H1 (cell line): ENCODE measurements at regions not wholly inside any gene's neighbourhood (a gene's known extent, or its start where the extent isn't known, plus 50 kb on each side); places are given as distances from the start of the nearest gene placed in this dataset.

Experiments
- CTCF ChIA-PET: fragments of 300-600 bp; sonication (Branson Sonifier 250); formaldehyde crosslinking; loops from one replicate; lab custom pipeline; 2021; ENCODE audit not compliant: partially characterized antibody; lab: Charles Lee
- POLR2A ChIA-PET: fragments of 300-600 bp; sonication (Branson Sonifier 250); formaldehyde crosslinking; loops from one replicate; lab custom pipeline; 2021; ENCODE audit warnings: inconsistent platforms; ENCODE audit not compliant: partially characterized antibody; lab: Charles Lee
- DNase-seq, 2 experiments: peaks; one replicate each; pipeline versions ENCODE4 v3.0.0 to v3.0.0-alpha.2; 2010 to 2022; ENCODE audit warnings: low spot score in 2 of 2, low read depth in 1 of 2, mixed read lengths in 1 of 2
- FAIRE-seq: peaks from 2 replicates; lab custom pipeline; 2011; peaks lifted over from hg19 to GRCh38; lab: Jason Lieb, UNC
- H2AFZ ChIP-seq: 2 replicates; pipeline ENCODE4 v1.8.1; 2012; ENCODE audit warnings: low read length, inconsistent platforms
- H2AK5ac ChIP-seq: 2 replicates; pipeline ENCODE4 v1.6.1; 2013; ENCODE audit warnings: low read depth, low read length
- H2BK120ac ChIP-seq: replicated peaks from 2 replicates; pipeline ENCODE3; 2013; ENCODE audit warnings: low read depth, low read length, inconsistent platforms
- H2BK12ac ChIP-seq: 2 replicates; pipeline ENCODE4 v1.6.1; 2013; ENCODE audit warnings: low read depth, low read length
- H2BK15ac ChIP-seq: 2 replicates; pipeline ENCODE4 v1.6.1; 2013; ENCODE audit warnings: low read length
- H2BK20ac ChIP-seq: 2 replicates; pipeline ENCODE4 v1.6.1; 2013; ENCODE audit warnings: low read length
- H2BK5ac ChIP-seq: 2 replicates; pipeline ENCODE4 v1.6.1; 2013; ENCODE audit warnings: low read depth, low read length
- H3K14ac ChIP-seq: 2 replicates; pipeline ENCODE4 v1.6.1; 2013; ENCODE audit warnings: inconsistent platforms; ENCODE audit not compliant: insufficient read length
- H3K18ac ChIP-seq: 2 replicates; pipeline ENCODE4 v1.6.1; 2013; ENCODE audit warnings: low read length; ENCODE audit errors: extremely low read depth
- H3K23ac ChIP-seq: 2 replicates; pipeline ENCODE4 v1.6.1; 2013; ENCODE audit warnings: inconsistent platforms; ENCODE audit not compliant: insufficient read length
- H3K23me2 ChIP-seq: 2 replicates; pipeline ENCODE4 v1.6.1; 2013; ENCODE audit warnings: low read depth, low read length
- H3K27ac ChIP-seq: 2 replicates; pipeline ENCODE4 v1.6.1; 2011; ENCODE audit warnings: low read depth, low read length, inconsistent platforms
- H3K27me3 ChIP-seq, 4 experiments: replicated peaks in 1 of 4; 1 replicate in 1 of 4; 2 replicates in 3 of 4; pipeline versions ENCODE4 v1.6.1 to v1.8.1; 2011 to 2013; ENCODE audit warnings: low read length in 3 of 4, mild to moderate bottlenecking in 3 of 4, inconsistent platforms in 2 of 4, mixed read lengths in 2 of 4, moderate library complexity in 1 of 4; ENCODE audit not compliant: control insufficient read depth in 3 of 4, insufficient read depth in 3 of 4; ENCODE audit errors: extremely low read depth in 1 of 4
- H3K36me3 ChIP-seq, 4 experiments: 2 replicates each; pipeline versions ENCODE4 v1.6.1 to v1.8.1; 2011 to 2013; ENCODE audit warnings: mild to moderate bottlenecking in 4 of 4, low read length in 3 of 4, moderate library complexity in 2 of 4, control low read depth in 1 of 4, inconsistent platforms in 1 of 4; ENCODE audit not compliant: insufficient read depth in 4 of 4, control insufficient read depth in 2 of 4
- H3K4ac ChIP-seq: replicated peaks from 2 replicates; pipeline ENCODE3; 2013; ENCODE audit warnings: low read length, low read depth, mixed read lengths, inconsistent platforms; ENCODE audit not compliant: insufficient read length
- H3K4me1 ChIP-seq, 4 experiments: replicated peaks in 1 of 4; 1 replicate in 1 of 4; 2 replicates in 3 of 4; pipeline versions ENCODE4 v1.6.1 to v1.8.1; 2011 to 2013; ENCODE audit warnings: low read length in 3 of 4, inconsistent platforms in 2 of 4, mixed read lengths in 1 of 4; ENCODE audit not compliant: insufficient read depth in 4 of 4, control insufficient read depth in 3 of 4
- H3K4me2 ChIP-seq, 2 experiments: 2 replicates each; pipeline versions ENCODE4 v1.6.1 to v1.8.1; 2011 to 2013; ENCODE audit warnings: low read depth in 2 of 2, low read length in 2 of 2, control low read depth in 1 of 2, inconsistent platforms in 1 of 2, mild to moderate bottlenecking in 1 of 2; ENCODE audit not compliant: insufficient read depth in 1 of 2
- H3K4me3 ChIP-seq, 4 experiments: fragments of 200-600, 300-600 bp in 1 of 4; sonication (generic), shearing (Covaris generic), sonication (Bioruptor Twin) in 1 of 4; 2 replicates each; pipeline versions ENCODE4 v1.5.1 to v1.8.1; 2011 to 2016; ENCODE audit warnings: low read length in 4 of 4, low read depth in 3 of 4, control low read depth in 2 of 4, inconsistent platforms in 2 of 4, mild to moderate bottlenecking in 2 of 4, mixed read lengths in 1 of 4, moderate library complexity in 1 of 4; ENCODE audit not compliant: insufficient read depth in 2 of 4; ENCODE audit errors: extremely low read depth in 1 of 4
- H3K56ac ChIP-seq: replicated peaks from 2 replicates; pipeline ENCODE3; 2013; ENCODE audit warnings: low read depth, mild to moderate bottlenecking, mixed read lengths, low read length, inconsistent platforms; ENCODE audit not compliant: insufficient read length
- H3K79me1 ChIP-seq: 2 replicates; pipeline ENCODE4 v1.6.1; 2013; ENCODE audit warnings: low read depth, low read length, control low read depth
- H3K79me2 ChIP-seq, 2 experiments: 2 replicates each; pipeline versions ENCODE4 v1.6.1 to v1.8.1; 2012 to 2013; ENCODE audit warnings: low read length in 2 of 2, mild to moderate bottlenecking in 2 of 2, inconsistent platforms in 1 of 2; ENCODE audit not compliant: insufficient read depth in 2 of 2, control insufficient read depth in 1 of 2
- H3K9ac ChIP-seq, 4 experiments: replicated peaks in 1 of 4; 1 replicate in 1 of 4; 2 replicates in 3 of 4; pipeline versions ENCODE4 v1.6.1 to v1.8.1; 2011 to 2013; ENCODE audit warnings: low read depth in 3 of 4, low read length in 3 of 4, control low read depth in 2 of 4, mild to moderate bottlenecking in 2 of 4, moderate library complexity in 2 of 4, inconsistent platforms in 1 of 4; ENCODE audit errors: extremely low read depth in 1 of 4
- H3K9me3 ChIP-seq, 2 experiments: 2 replicates each; pipeline versions ENCODE4 v1.6.1 to v1.8.1; 2012 to 2013; ENCODE audit warnings: mild to moderate bottlenecking in 2 of 2, moderate library complexity in 2 of 2, control low read depth in 1 of 2, inconsistent platforms in 1 of 2, low read depth in 1 of 2, low read length in 1 of 2, mixed read lengths in 1 of 2; ENCODE audit not compliant: insufficient read depth in 2 of 2
- H4K20me1 ChIP-seq, 2 experiments: replicated peaks in 1 of 2; 2 replicates each; pipeline versions ENCODE3 to v1.8.1; 2011 to 2013; ENCODE audit warnings: inconsistent platforms in 2 of 2, low read length in 2 of 2, mild to moderate bottlenecking in 1 of 2; ENCODE audit not compliant: insufficient read depth in 2 of 2, control insufficient read depth in 1 of 2
- H4K5ac ChIP-seq: 2 replicates; pipeline ENCODE4 v1.6.1; 2013; ENCODE audit warnings: low read length, low read depth, mixed read lengths, inconsistent platforms; ENCODE audit not compliant: insufficient read length
- H4K8ac ChIP-seq: 2 replicates; pipeline ENCODE4 v1.8.0; 2013; ENCODE audit warnings: mild to moderate bottlenecking, moderate library complexity, low read length, inconsistent platforms; ENCODE audit not compliant: insufficient read depth; ENCODE audit errors: extremely low read depth
- H4K91ac ChIP-seq: replicated peaks from 2 replicates; pipeline ENCODE3; 2013; ENCODE audit warnings: low read length, mixed read lengths, inconsistent platforms; ENCODE audit not compliant: insufficient read length
- CBX5 ChIP-seq: fragments of 300-800, 300-1000 bp; sonication (generic); IDR thresholded peaks from 2 replicates; pipeline ENCODE4 v1.7.1; 2016; ENCODE audit warnings: antibody characterized with exemption, low read length, low read depth
- RXRA ChIP-seq: IDR thresholded peaks from 2 replicates; pipeline ENCODE4 v1.6.1; 2011; ENCODE audit warnings: low read depth, mild to moderate bottlenecking, low read length, moderate library complexity; ENCODE audit not compliant: insufficient read depth
- TEAD4 ChIP-seq: IDR thresholded peaks from 2 replicates; pipeline ENCODE4 v1.6.1; 2012; ENCODE audit warnings: low read depth, low read length, inconsistent platforms, mixed read lengths
- WGBS, 2 experiments: shearing (Covaris generic) in 1 of 2; methylation state at CpG; one replicate each; pipeline versions ENCODE4 v1.1.6 to v1.1.7; 2013 to 2015; ENCODE audit warnings: low lambda C conversion rate in 2 of 2, mixed read lengths in 2 of 2, inconsistent platforms in 1 of 2, low coverage in 1 of 2, missing lambda C conversion rate in 1 of 2; ENCODE audit not compliant: insufficient replicate concordance in 2 of 2, insufficient coverage in 1 of 2, insufficient read length in 1 of 2; ENCODE audit errors: extremely low coverage in 1 of 2, missing lambda C conversion rate in 1 of 2; 5-methylcytosine and 5-hydroxymethylcytosine counted together

GRCh38 chr10:2099321-2099720 lies 362.0 kb upstream of the ADARB2 start:
- no peaks in the 10 kb centered on the region for H3K36me3 ChIP-seq
- H3K4me2 ChIP-seq: no peak overlapping the region
- FAIRE-seq: no peak
- no peak overlapping the region for H2BK12ac ChIP-seq
- no peak overlapping the region for H4K8ac ChIP-seq
- H3K79me2 ChIP-seq: no peaks in the 10 kb centered on the region
- H2BK20ac ChIP-seq: no peak overlapping the region
- H3K56ac ChIP-seq: no peak overlapping the region
- H2BK5ac ChIP-seq: no peak overlapping the region
- DNase-seq: no peak
- H3K9me3 ChIP-seq: no peaks in the 10 kb centered on the region; a peak in 1 of 4 replicates
- TF ChIP-seq TEAD4: peak; percentile 15; the same call in 1 of the 2 replicates
- no peak for TF ChIP-seq CBX5
- TF ChIP-seq RXRA: no peak
- no peak overlapping the region for H3K14ac ChIP-seq
- no peak overlapping the region for H4K5ac ChIP-seq
- no peaks in the 10 kb centered on the region; the same call in 1 of the 2 replicates for H3K23me2 ChIP-seq
- H3K4ac ChIP-seq: no peak overlapping the region
- 93% methylated on average over 16 of the region's 16 CpGs; no CpG with 5 or more reads in 1 of the 2 experiments for WGBS, 2 experiments
- H3K27ac ChIP-seq: no peak overlapping the region
- no peak overlapping the region for H3K23ac ChIP-seq
- CTCF ChIA-PET: no interaction called here
- no peak overlapping the region for H2BK120ac ChIP-seq
- H3K79me1 ChIP-seq: no peaks in the 10 kb centered on the region
- no peak overlapping the region for H3K4me3 ChIP-seq
- no peak overlapping the region for H2AFZ ChIP-seq
- no peaks in the 10 kb centered on the region for H3K4me1 ChIP-seq
- H3K27me3 ChIP-seq: no peaks in the 10 kb centered on the region
- H2BK15ac ChIP-seq: no peak overlapping the region
- H4K91ac ChIP-seq: no peak overlapping the region
- H3K9ac ChIP-seq: no peak overlapping the region
- no peak overlapping the region for H2AK5ac ChIP-seq
- peaks cover 0 to under 1% of the 10 kb centered on the region in 2 experiments for H4K20me1 ChIP-seq
- no peak overlapping the region for H3K18ac ChIP-seq
- POLR2A ChIA-PET: no interaction called here
